Tongue (tissue), 1 donor: ENCODE measurements at regions not wholly inside any gene's neighbourhood (a gene's known extent, or its start where the extent isn't known, plus 50 kb on each side); places are given as distances from the start of the nearest gene placed in this dataset.

Experiments used
- DNase-seq: peaks from one replicate; pipeline ENCODE4 v3.0.0-alpha.2; 2015

DNA sequence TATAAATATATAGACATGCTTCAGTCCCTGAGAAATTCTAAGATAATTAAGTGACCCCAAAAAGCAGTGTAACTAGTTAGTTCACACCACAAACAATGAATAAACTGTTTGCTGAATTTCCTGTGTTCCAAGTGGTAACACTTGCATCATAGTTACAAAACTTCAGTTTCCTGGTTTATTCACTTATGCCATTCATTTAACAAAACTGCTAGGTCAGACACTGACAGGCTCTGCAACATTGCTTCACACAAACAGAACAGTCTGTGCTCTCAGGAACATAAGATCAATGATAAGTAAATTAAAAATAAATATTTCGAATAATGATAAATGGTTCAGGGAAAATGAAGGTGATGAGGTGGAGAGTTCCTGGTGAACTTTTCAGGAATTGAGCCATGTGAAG is 133.3 kb upstream of the NAMPT start:
- DNase-seq = no peak

- DNase-seq = no peak
These were observed 132.6 kb upstream of the NAMPT start for GRCh38 chr7:106417273-106417902.

DNA sequence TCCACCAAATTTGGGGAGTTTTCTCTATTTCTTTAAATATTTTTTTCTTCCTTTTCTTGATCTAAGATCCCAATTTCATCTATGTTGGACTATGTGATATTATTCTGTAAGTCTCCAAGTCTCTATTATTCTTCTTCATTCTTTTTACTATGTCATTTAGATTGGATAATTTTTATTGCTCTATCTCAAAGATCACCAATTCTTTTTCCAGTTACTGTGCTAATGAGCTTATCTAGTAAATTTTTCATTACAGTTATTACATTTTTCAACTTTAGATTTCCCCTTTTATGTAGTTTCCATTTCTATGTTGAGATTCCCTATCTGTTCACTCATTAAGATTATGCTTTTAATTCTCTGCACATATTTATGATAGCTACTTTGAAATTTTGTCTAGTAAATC is 131.6 kb upstream of the NAMPT start:
- DNase-seq = no peak

GRCh38 chr7:106415433-106415832 is 130.7 kb upstream of the NAMPT start:
- no peak for DNase-seq

DNA sequence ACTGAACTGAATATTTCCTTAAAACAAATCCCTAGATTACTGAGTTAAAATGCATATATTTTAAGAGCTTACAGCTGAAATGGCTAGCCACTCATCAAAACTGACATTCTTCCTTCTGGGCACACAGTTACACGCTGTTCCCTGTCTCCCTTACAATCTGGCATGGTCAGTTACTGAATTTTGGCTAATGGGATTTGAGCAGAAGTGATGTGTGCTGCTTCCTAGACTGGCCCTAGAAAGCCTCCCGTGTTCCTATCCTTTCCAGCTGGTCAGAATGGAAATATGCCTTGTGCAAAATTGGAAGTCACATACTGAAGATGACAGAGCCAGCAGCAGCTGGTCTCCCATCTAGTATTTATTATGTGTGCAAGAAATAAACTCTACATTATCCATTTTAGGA is 128.7 kb upstream of the NAMPT start:
- DNase-seq = no peak

GRCh38 chr7:106405697-106406141 is 120.9 kb upstream of the NAMPT start:
- no peak for DNase-seq

GRCh38 chr7:106402898-106403297 is 118.1 kb upstream of the NAMPT start:
- DNase-seq = no peak

- no peak for DNase-seq
These were observed 116.1 kb upstream of the NAMPT start for GRCh38 chr7:106400923-106401322.

- no peak for DNase-seq
These were observed 114.0 kb upstream of the NAMPT start for GRCh38 chr7:106398786-106399185.

- no peak for DNase-seq
These were observed 113.2 kb upstream of the NAMPT start for GRCh38 chr7:106397994-106398393.

DNA sequence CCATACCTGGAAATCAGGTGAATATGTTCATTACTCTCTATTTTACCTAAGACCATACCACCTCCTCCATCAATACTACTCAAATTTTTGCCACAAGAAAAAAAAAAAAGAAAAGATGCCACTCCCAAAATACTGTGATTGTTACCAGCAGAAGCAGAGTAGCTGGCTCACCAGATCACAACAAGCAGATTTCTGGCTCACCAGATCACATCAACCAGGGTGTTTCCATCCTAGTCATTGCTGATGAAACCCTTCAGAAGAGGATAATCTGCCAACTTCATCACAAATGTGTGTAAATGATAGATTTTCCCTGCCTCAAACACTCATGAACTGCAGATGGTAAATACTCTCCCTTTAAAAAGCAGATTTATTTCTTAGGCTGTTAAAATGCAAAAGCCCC is 109.7 kb upstream of the NAMPT start:
- DNase-seq = no peak

GRCh38 chr7:106393564-106394251 is 108.9 kb upstream of the NAMPT start:
- no peak for DNase-seq

- no peak for DNase-seq
These were observed 107.8 kb upstream of the NAMPT start for GRCh38 chr7:106392590-106392989.

GRCh38 chr7:106392144-106392543 is 107.4 kb upstream of the NAMPT start:
- DNase-seq = no peak

GRCh38 chr7:106386958-106387357 is 102.2 kb upstream of the NAMPT start:
- DNase-seq = no peak

DNA sequence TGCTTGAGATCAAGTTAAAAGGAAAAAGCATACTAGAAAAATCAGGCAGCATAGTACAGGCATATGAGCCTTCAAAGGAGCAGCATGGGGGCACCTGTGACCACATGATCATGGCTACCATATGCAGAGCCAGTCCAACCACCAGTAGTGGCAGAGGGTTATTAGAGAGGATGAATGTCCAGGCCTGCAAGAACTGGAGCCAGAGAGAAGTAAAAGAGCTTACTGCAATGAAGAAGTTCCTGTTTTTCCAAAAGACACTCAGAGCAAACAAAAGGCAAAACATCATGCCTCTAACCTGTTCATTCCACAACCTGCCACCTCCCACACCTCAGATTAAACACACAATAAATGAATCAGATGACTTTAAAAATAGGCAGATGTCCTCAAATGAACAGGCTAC is 99.6 kb upstream of the NAMPT start:
- no peak for DNase-seq

DNA sequence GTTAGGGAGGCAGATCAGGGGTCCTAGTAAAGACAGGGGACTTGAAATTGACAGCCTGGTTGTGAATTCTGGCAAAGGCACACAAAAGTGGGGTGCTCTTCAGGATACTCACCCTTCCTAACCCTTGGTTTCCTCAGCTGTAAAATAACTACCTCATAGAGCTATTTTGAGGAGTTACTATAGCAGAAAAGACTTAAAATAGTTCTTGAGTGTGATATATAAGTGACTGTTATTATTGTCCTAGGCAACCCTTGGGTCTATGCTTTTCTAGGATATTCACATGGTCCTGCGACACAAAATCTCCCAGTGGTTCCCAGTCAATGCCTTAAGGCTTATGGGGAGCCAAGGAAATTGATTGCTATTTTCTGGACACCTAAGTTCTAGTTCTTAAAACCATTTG is 98.1 kb upstream of the NAMPT start:
- no peak for DNase-seq

- DNase-seq = no peak
These were observed 97.3 kb upstream of the NAMPT start for GRCh38 chr7:106382129-106382528.

DNA sequence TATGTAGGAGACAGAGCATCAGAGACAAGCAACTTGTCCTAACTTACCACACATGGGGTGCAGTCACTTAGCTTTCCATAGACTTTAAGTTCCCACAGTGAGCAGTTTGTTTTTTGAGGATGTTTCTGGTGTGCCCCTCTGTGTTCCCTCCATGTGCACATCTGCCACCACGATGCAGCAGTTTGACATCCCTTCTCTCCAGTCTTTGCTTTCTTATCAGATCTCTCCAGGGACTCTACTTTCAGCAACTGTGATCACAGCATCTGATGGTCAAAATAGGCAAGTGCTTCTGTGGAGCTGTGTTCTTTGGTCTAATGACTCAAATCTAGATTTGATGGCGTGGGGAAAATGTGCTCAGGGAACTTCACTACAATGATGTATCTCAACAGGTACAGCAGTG is 96.5 kb upstream of the NAMPT start:
- no peak for DNase-seq

DNA sequence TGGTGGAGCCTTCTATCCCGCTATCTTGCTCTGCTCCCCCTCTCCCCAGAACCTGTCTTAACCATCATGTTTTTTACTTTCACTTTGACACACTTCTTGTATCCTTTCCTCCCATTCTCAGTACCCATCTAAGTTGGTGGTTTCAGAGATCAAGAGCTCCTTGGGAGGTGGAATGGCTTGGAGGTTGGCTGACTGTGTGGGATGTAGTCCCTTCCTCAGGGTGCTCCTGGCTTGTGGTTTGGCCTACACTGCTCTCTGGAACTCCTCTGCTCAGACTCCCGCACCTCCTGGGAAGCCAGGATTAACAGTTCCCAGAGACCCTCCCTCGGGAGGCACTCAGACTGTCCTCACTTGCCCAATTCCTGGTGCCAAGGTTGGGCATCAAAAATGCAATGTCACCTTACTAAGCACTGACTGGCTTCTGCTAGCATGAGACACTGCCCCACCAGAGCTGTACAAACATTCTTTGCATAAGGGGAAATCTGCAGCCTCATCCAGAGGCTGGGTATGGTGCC is 93.1 kb upstream of the NAMPT start:
- no peak for DNase-seq

DNA sequence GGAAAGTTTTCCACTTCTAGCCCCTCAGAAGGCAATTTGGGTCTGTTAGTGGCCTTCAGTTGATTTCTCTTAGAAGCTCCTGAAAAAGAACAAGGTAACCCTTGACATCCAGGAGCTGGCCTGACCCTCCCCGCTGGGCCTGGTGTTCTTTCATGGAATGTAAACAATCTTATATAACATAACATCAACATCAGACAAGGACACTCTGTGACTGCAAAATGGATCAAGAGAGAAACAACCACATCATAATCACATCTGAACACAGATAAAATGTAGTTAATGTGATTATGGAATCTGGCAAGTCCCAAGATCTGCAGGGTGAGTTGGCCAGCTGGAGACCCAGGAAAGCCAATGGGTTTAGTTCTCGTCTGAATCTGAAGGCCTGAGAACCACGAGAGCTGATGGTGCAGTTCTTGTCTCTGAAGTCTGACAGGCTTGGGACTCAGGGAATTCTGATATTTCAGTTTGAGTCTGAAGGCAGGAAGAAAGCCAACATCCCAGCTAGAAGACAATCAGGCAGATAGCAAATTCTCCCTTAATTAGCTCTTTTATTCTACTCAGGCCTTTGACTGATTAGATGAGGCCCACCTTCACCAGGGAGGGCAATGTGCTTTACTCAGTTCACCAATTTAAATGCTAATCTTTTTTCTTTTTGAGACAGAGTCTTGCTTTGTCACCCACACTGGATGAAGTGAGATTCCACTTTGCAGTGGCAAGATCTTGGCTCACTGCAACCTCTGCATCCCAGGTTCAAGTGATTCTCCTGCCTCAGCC is 91.4 kb upstream of the NAMPT start:
- no peak for DNase-seq

DNA sequence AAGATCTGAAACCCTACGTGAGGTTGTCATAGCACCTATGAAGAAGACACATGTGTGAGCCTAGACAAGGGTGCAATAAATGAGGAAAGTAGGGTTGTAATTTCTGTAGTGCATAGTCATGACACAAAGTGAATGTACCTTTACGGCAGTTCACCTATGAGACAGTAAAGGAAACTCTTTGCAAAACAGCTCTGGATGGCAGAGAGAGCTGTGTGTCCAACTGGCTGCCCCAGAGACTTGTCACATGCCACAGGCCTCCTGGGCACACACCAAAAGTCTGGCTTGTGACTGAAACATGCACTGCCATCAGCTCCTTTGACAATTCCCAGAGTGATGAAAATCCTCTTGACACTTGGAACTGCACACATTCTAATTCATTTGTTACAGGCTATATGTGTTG is 90.7 kb upstream of the NAMPT start:
- DNase-seq = no peak

- no peak for DNase-seq
These were observed 89.7 kb upstream of the NAMPT start for GRCh38 chr7:106374437-106374836.
